Putamen (tissue), 1 donor: ENCODE measurements at regions not wholly inside any gene's neighbourhood (a gene's known extent, or its start where the extent isn't known, plus 50 kb on each side); places are given as distances from the start of the nearest gene placed in this dataset.
A peak's percentile ranks its signal among the peaks of the same experiment; 100 is the strongest.

Experiments
- DNase-seq: peaks from one replicate; pipeline ENCODE4 v3.0.0-alpha.2; 2016; ENCODE audit warnings: low spot score

DNA sequence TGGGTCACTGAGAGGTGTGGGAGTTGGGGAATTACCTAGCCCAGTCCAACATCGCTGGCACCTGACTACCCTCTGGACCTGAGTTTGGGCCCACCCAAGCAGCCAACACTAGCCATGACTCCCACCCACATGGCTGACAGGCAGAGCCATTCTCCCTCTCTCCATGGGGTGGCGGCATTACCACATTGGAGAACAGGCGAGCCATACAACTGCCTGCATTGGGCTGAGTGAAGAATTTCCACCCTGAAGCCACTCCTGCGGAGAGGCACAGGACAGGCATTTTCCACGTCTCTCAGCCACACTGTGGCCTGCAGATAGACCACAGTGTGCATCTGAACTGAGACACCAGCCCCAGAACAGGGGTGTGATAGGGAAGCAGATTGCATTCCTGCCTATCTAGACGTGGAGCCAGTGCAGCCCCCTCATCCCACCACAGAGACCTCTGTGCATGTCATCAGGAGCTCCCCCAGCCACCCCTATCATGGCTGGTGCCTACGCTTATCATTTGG lies 58.2 kb upstream of the ANTXRL start:
- DNase-seq = peak; percentile 60

DNA sequence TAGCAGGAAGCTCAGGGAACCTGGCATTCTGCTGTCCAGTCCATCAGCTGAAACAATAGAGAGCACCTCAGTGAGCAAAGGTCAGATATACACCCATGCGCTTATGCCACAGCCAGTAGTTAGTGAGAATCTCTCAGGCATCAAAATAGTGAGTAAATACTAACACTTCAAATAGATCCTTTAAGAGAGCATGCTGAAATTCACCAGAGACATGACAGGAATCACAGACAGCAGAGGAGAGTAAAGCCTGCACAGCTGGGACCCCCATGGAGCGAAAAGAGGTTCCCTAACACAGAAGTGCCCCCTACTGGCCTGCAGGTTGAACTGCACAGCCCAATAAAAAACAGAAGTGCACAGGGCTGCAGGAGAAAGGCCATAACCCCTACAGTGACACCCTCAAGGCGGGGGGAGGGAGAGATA lies 57.6 kb upstream of the ANTXRL start:
- no peak for DNase-seq

DNA sequence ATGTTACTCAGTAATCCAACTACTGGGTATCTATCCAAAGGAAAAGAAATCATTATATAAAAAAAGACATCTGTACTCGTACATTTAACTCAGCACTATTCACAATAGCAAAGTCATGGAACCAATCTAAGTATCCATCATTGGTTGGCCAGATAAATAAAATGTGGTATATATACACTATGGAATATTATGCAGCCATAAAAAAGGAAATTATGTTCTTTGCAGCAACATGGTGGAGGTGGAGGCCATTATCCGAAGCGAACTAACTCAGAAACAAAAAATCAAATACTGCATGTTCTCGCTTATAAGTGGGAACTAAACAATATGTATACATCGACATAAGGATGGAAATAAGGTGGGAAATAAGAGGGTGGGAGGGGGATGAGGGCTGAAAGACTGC lies 56.2 kb upstream of the ANTXRL start:
- no peak for DNase-seq

DNA sequence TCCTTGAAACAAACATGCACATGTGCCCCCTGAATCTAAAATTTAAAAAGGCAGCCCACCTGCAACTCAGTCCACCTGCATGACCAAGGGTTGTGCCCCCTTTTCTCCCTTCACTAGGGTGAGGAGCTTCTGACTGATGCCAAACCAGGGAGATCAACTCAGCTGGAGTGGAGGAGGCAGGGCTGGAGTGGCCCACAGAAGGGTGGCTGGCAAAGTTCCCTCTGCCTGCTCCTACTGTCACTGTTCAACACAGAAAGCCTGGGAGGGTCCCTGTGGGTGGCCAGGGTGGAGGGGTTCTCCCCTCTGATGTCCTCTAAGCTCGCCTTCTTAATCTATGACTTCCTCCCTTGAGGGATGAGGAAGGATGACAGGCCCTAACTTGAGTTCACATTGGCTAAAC lies 55.7 kb upstream of the ANTXRL start:
- no peak for DNase-seq

DNA sequence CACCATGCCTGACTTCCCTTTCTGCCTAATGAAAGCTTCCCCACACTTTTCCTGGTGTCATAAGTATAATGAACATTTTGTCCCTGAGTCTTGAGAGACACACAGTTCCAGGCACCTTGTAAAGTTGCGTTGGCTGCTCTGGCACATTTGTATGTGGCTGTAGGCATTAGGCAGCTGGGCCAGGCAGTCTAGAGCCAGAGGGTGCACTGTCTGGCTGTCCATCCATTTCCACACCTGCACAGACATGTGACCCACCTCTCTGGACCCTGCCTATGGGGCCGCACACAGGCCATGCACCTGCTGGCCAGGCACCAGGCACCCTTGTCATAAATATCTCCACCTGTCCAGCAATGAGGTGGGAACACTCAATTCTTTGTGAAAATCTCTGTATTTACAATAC lies 54.7 kb upstream of the ANTXRL start:
- no peak for DNase-seq

DNA sequence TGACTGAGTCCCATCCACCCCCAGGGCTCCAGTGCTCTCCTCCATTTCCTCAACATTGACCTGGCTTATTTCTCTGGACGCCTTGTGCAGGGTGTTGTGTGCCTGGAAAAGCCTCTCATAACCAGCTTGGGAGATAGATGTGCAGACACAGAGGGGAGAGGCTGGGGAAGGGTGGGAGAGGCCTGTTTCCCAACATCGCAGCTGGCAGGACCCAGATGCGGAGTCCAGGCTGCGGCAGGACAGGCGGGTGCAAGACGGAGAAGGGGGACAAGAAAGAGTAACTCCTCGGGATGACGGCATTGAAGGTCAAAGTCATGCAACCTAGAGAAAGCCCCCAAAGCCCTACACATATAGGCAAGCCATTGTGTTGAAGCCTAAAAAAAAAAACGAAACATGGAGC lies 54.1 kb upstream of the ANTXRL start:
- DNase-seq = no peak

DNA sequence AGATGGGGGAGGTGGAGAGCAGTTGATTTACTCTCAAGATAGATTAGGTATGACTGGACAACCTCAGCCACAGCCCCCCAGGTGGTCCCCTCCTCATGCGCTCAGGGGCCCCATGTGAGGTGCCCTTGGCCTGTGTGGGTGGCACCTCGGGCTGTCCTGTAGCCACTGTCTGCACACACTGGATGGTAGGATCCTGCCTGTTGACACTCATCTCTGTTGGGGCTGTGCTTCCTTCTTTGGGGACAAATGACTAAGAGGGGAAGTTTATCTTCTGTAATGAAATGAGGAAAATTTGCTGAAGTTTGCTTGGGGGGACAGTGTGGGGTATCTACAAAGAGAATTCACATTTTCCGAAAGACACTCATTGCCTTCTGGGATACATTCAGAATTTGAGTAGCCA lies 53.6 kb upstream of the ANTXRL start:
- DNase-seq = no peak

DNA sequence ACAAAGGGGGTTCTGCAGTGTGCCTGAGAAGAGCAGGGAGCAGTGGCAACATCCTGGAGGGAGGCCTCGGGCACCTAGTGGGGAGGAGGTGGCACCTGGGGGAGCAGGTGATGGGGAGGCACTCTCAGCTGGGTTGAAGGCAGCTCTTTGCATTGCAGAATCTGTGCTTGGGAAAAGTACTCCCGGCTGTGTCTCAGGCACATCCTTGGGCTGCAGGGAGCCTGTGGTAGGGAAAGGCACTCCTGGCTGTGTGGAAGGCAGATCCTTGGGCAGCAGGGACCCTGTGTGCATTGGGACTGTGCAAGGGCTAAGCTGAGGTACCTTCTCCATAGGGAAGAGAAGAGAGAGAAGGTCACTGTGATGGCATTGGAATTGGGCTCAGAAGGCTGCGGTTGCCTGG lies 52.8 kb upstream of the ANTXRL start:
- DNase-seq = no peak

DNA sequence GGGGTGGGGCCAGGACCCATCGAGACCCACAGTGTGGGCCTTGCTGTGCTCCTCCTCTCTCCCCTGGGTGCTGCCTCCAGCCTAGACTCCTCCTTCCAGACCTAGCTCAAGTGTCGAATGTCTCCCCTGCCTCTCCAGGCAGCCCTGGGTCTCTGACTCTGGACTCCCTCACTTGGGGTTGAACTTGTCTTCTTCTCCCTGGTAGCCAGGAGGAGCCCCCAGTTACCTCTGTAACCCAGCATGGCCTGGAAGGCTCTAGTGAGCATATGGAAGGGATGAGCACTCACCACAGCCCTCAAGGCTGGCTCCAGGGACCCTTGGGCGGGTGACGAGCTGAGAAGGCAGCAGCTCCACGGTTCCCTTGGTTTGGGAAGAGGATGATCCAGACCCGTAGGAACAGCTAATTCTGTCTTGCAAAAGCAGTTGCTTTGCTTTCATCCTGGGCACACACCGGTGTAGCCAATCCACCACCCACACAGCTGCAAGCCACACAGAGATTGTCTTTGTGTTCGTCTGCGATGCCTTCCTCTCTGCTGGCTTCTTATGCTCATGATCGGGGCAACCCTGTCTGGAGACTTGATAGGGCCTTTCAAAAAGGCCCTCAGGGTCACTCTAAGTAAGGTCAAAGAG lies 52.3 kb upstream of the ANTXRL start:
- DNase-seq = no peak

DNA sequence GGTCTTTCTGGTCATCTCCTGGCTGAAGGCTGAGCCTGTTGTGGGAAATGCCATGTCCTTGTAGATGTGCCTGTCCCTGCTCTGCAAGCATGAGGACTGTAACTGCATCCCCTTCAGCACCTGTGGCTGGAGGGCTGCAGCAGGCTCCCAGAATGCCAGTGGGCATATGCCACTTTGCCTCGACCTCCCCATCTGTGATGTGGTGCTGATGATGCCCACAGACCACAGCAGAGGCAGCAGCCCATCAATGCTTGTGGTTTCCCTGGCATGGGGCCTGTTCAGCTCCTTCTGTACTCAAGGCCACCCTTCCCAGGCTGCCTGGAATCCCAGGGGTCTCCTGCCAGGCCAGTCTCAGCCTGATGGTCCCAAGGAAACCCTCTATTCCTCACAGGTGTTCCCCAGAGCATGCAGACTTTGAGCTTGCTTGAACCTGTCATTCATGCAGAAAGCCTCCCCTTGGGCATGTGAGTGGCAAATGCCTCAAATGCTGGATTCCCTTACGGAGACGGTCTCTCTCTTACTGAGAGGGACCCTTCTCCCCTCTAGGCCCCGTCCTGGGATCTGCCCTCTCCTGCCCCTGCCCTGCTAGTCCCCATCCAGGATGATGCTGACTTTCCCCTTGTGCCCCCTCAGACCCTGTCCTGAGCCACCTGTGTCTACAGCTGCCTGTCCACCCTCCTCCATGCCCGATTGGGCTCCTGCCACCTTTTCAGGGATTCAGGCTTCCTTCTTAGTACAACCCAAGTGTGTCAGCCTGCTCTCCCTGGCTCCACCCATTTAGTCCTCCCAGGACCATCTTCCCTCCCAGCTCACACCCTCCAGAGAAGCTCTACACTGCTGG lies 50.9 kb upstream of the ANTXRL start:
- DNase-seq = no peak

DNA sequence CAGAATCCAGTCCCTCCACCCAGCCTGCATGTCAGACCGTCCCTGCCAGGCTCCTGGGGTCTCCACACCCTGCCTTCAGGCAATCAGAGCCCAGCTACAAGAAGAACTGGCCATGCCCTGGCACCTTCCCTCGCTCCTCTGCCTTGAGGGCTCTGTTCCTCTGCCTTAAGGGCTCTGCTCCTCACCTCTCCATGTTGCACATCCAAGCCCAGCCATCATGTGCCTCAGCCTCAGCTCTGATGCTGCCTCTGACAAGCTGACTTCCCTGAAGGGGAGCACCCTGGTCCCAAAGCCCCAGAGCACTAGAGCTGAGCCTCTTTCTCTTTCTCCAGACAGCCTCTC lies 50.3 kb upstream of the ANTXRL start:
- DNase-seq = no peak

DNA sequence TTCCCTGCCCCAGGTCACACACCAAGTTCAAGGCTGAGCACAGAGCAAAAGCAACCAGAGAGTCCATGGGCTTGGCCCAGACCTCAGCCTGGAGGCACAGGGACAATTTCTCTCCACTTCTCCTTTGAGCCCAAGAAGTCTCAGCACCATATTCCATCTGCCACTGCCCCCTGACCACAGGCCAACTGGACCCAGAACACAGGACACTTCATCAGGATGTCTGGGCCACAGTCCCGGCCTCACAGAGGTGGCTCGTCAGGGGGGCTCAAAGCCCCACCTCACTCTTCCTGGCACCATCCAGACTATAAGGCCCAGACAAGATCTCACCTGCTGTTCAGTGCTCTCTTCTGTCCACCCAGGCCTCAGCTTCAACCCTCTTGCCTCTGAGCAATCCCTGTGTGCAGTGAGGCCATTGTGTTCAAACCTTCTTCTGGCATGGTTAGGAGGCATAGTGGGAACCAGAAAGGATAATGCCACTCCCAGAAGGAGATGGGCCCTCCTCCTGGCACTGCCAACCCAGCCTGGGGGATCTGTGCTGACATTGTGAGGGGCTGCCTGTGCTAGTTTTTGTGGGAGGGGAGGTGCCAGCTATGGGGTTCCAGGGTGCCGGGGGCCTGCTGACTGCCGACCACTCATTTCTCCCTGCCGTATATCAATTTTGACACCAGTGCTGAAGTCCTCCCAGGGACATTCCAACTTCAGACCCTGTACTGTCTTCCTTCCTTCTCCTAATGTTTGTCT lies 49.7 kb upstream of the ANTXRL start:
- DNase-seq = no peak
